ENCODE measurements at regions not wholly inside any gene's neighbourhood (a gene's known extent, or its start where the extent isn't known, plus 50 kb on each side); places are given as distances from the start of the nearest gene placed in this dataset.
"Not testable (repeated sequence)": the region's sequence is repeated elsewhere in the genome, so short reads cannot be mapped to it uniquely, and the experiment has no call there.

DNA sequence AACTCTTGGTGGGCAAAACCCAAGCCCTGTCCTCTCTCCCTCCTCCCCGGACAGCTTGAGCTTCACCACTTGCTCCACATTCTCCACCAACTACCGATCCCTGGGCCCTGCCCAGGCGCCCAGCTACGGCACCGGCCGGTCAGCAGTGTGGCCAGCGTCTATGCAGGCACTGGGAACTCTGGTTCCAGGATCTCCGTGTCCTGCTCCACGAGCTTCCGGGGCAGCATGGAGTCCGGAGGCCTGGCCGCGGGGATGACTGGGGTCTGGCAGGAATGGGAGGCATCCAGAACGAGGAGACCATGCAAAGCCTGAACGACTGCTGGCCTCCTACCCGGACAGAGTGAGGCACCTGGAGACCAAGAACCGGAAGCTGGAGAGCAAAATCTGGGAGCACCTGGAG lies 68.9 kb upstream of the RTL6 start:
- in situ Hi-C loops (cut with MboI; ENCODE audit: low sequenced_read_pairs): no loop called here

DNA sequence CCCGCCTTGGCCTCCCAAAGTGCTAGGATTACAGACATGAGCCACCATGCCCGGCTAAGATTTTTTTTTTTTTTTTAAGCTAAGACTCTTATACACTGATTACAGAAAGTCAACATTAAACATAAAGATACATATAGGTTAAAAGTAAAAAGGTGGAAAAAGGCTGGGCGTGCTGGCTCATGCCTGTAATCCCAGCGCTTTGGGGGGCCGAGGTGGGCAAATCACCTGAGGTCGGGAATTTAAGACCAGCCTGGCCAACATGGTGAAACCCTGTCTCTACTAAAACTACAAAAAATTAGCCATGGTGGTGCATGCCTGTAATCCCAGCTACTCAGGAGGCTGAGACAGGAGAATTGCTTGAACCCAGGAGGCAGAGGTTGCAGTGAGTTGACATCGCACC lies 64.6 kb upstream of the RTL6 start:
- in situ Hi-C loops (cut with MboI; ENCODE audit: low sequenced_read_pairs): not testable (repeated sequence)

DNA sequence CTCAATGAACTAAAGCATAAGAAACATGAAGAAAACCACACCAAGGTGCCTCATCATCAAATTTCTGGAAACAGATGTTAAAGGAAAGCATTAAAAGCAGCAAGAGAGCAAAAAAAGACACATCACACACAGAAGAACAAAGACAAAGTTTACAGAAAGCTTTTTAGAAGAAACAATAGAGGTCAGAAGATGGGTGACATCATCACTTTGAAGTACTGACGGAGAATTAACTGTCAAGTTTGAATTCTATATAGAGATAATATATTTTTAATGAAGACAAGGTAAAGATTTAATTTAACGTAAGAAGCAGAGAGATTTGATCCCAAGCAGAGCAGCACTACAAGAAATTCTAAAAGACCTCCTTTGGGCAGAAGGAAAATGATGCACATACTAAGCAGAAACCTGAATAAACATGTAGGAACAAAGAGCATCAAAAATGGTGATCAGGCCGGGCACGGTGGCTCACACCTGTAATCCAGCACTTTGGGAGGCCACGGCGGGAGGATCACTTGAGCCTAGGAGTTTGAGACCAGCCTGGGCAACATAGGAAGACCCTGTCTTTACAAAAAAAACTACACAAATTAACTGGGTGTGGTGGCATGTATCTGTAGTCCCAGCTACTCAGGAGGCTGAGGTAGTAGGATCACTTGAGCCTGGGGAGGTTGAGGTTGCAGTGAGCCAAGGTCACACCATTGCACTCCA lies 63.3 kb upstream of the RTL6 start:
- in situ Hi-C loops (cut with MboI; ENCODE audit: low sequenced_read_pairs): no loop called here

DNA sequence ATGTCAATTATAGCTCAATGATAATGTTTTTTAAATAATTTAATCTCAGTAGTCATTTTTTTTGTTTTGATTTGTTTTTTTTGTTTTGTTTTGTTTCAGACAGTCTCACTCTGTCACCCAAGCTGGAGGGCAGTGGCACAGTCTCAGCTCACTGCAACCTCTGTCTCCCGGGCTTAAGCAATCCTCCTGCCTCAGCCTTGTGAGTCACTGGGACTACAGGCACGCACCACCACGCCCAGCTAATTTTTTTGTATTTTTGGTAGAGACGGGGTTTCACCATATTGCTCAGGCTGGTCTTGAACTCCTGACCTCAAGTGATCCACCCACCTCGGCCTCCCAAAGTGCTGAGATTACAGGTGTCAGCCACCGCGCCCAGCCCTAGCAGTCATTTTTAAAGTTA lies 60.6 kb upstream of the RTL6 start:
- in situ Hi-C loops (cut with MboI; ENCODE audit: low sequenced_read_pairs): not testable (repeated sequence)

DNA sequence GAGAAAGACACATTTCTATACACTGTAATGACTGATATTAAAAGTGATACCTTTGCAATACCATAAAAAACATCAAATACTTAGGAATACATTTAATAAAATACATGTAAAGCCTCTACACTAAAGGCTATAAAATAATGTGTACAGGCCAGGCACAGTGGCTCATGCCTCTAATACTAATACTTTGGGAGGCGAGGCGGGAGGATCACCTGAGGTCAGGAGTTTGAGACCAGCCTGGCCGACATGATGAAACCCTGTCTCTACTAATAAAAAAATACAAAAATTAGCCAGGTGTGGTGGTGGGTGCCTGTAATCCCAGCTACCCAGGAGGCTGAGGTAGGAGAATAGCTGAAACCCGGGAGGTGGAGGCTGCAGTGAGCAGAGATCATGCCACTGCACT lies 59.8 kb upstream of the RTL6 start:
- in situ Hi-C loops (cut with MboI; ENCODE audit: low sequenced_read_pairs): not testable (repeated sequence)

DNA sequence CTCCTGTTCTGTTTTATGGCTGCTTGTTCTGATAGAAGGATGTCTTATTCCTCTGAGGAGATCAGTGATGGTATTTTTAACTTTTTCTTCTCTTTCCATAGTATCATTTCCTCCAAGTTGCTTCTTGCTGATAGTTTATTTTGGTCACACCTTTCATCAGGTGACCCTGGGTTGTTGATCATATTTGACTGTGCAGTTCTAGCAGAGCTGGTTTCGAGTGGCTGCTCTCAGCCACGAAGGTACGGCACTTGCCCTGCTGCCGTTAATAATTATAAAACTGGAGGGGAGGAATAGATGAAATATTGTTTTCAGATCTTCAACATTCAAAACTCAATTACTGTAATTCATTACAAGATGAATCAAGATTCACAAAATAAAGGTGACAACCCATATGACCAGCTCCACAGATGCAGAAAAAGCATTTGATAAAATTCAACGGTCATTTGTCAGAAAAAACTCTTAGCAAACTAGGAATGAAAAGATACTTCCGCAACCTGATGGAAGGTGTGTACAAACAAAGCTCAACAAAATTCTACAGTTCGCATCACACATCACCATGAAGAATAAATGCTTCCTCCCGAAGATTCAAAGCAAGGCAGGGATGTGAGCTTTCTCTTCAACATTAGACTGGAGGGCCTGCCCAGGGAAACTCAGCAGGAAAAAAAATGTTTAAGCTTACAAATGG lies 59.2 kb upstream of the RTL6 start:
- in situ Hi-C loops (cut with MboI; ENCODE audit: low sequenced_read_pairs): no loop called here

DNA sequence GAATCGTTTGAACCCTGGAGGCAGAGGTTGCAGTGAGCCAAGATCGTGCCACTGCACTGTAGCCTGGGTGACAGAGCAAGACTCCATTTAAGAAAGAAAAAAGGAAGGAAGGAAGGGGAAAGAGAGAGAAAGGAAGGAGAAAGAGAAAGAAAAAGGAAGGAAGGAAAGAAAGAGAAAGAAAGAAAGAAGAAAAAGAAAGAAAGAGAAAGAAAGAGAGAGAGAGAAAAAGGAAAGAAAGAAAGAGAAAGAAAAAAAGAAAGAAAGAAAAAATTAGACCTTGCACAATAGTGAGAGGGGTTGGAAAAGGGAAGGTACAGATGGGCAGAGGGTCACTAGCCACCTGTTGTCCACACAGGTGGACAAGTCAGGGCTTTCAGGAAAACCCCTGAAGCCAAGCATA lies 57.6 kb upstream of the RTL6 start:
- in situ Hi-C loops (cut with MboI; ENCODE audit: low sequenced_read_pairs): no loop called here

DNA sequence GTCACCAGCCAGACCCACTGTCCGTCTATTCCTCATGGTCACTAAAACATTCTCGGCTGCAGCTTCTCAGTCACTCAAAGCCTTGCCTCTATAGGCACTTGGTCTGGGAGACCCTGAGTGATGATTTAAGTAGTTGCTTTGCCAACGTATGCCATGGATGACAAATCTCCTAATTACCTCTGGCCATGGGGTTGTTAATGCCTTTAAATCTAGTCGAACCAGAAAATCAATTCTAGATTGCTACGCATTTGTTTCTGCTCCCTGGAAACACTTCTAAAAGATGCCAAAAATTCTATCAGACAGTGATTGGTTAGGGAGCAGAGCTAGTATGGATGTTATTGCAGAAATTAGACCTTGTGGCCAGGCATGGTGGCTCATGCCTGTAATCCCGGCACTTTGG lies 57.0 kb upstream of the RTL6 start:
- in situ Hi-C loops (cut with MboI; ENCODE audit: low sequenced_read_pairs): no loop called here

DNA sequence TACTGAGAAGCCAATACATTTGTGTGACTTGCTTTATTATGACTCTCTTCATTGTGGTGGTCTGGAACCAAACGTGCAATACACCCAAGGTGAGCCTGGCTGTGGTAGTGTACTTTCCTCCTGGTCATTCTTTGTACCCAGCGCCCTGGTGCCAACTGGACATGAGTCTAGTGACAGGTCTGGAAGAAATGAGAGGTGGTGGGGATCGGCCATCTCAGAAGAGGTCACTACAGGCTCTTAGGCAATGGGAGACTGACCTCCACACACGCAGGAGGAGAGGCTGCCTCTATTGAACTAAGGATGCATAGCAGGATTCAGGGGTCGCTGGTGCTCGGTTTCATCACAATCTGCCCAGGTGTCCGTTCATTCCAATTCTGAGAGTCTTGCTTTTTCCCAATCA lies 56.4 kb upstream of the RTL6 start:
- in situ Hi-C loops (cut with MboI; ENCODE audit: low sequenced_read_pairs): no loop called here

DNA sequence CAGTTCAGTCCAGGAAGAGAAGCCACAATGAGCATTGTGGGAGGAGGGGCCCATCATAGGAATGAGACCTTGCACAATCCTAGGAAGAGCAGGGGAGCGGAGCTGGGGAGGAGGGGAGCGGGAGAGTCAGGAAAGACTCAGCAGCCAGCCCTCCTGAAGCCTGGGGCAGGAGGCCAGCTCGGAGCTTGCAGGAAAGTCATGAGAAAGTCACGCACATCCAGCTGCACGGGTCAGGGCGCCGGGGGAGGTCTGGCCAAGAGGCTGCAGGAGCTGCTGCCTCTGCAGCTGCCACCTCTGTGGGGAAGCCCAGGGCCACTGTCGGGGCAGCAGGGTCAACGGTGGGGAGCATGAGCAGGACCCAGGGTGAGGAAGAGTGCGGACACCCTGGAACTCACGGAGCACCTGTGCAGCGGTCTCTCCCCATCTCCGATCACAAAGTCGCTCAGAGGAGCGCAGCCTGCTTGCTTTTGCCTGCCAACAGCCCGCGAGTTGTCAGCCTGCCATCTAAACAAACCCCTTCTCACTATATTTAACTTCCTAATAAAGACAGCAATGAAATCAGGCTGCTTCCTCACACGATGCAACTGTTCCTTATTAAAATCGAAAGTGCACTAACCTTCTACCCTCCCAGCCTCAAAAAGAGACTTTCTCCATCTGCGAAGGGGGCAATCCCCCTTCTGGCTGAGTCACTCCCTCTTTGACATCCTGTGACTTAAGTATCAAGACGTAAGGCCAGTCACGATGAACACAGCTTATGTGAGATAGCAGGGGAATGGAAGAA lies 52.9 kb upstream of the RTL6 start:
- in situ Hi-C loops (cut with MboI; ENCODE audit: low sequenced_read_pairs): no loop called here

DNA sequence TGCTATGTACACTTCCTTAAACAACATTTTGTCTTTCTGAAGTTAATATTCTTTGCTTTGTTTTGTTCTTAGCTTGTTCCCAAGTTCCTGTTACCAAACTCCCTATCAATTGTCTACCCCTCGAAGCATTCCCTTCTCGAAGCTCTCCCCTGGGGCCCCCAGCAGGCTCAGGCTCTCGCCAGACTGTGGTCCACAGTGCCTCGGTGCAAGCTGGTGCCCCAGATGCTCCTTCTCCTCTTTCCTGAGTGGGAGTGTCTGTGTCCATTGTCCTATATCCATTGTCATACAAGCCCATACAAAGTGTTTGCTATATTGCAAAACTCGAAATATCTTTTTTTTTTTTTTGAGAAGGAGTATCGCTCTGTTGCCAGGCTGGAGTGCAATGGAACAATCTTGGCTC lies 51.7 kb upstream of the RTL6 start:
- in situ Hi-C loops (cut with MboI; ENCODE audit: low sequenced_read_pairs): no loop called here

DNA sequence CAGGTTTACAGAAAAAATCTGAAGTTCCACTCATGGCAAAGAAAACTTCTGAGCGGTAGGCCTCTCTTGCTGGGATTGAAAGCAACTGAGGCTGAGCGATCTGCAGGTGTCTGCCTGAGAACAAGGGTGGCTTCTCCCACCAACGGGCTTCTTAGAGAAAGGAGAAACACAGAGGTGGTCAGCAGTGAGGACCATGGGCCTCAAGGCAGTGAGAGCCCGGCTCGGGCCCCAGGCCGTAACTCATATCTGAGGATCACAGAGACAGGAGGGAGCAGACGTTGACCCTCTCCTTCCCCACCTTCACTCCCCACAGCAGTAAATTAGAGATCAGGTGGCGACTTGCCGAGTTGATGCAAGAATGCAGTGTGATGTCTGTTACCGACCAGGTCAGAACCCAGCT lies 50.9 kb upstream of the RTL6 start:
- in situ Hi-C loops (cut with MboI; ENCODE audit: low sequenced_read_pairs): no loop called here
